ENCODE measurements at regions not wholly inside any gene's neighbourhood (a gene's known extent, or its start where the extent isn't known, plus 50 kb on each side); places are given as distances from the start of the nearest gene placed in this dataset.

DNA sequence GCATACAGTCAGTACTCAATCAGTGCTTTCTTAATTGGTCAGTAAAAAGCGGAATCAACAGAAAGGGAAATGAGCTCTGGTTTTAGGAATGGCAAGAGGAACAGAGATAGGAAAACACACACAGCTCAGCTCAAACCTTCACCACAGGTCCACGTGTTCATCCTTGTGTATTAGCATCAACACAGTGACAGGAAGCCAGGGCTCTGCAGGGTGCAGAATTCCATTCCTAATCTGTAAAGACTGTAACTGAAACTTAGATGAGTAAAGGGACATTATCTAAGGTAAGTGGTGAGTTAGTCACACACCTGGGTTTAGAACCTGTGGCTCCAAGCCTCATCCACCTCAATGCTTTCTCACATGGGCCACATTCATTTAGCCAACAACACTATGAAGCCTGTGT lies 1242.2 kb upstream of the TMEM132C start:
- DNase-seq (ENCODE audit: low spot score, unreplicated experiment) = no peak
- Mint-ChIP-seq H3K9me3 (ENCODE audit: low read depth) (no peaks in the 10 kb centered on the region), H3K36me3 (ENCODE audit: insufficient read depth) (no peaks in the 10 kb centered on the region), H3K4me3 (ENCODE audit: low read depth) (no peak overlapping the region), H3K4me1 (ENCODE audit: low read depth) (no peaks in the 10 kb centered on the region), H3K27me3 (peaks cover 14% of the 10 kb centered on the region), H3K27ac (no peak overlapping the region)
- TF ChIP-seq, protein P1, sequence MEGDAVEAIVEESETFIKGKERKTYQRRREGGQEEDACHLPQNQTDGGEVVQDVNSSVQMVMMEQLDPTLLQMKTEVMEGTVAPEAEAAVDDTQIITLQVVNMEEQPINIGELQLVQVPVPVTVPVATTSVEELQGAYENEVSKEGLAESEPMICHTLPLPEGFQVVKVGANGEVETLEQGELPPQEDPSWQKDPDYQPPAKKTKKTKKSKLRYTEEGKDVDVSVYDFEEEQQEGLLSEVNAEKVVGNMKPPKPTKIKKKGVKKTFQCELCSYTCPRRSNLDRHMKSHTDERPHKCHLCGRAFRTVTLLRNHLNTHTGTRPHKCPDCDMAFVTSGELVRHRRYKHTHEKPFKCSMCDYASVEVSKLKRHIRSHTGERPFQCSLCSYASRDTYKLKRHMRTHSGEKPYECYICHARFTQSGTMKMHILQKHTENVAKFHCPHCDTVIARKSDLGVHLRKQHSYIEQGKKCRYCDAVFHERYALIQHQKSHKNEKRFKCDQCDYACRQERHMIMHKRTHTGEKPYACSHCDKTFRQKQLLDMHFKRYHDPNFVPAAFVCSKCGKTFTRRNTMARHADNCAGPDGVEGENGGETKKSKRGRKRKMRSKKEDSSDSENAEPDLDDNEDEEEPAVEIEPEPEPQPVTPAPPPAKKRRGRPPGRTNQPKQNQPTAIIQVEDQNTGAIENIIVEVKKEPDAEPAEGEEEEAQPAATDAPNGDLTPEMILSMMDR (IDR thresholded peaks at IDR 0.05; ENCODE audit: unreplicated experiment) = no peak

DNA sequence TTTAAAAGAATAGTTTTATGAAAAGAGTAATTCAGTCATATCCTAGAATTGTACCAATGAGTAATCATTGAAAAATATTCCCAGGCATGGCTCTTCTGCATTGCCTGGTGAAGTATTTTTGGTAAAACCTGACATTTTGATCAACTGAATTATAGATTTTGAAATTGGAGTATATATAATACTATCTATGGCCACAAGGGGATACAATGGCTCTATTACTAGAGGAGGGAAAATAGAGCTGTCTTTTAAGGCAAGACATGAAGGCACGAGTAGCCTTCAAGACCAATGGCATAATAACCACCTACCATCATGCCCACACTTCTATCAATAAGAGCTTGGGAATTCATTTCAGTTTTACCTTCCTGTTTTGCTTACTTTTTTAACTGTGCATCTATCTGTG lies 1241.4 kb upstream of the TMEM132C start:
- no peak for DNase-seq (ENCODE audit: low spot score, unreplicated experiment)
- H3K4me3 Mint-ChIP-seq (ENCODE audit: low read depth) = no peak overlapping the region
- H3K36me3 Mint-ChIP-seq (ENCODE audit: insufficient read depth) = no peaks in the 10 kb centered on the region
- H3K4me1 Mint-ChIP-seq (ENCODE audit: low read depth) = no peaks in the 10 kb centered on the region
- H3K27ac Mint-ChIP-seq = no peak overlapping the region
- peaks cover 20% of the 10 kb centered on the region for H3K27me3 Mint-ChIP-seq
- TF ChIP-seq, protein P1 (IDR thresholded peaks at IDR 0.05; ENCODE audit: unreplicated experiment) = peak; percentile 20
- no peaks in the 10 kb centered on the region for H3K9me3 Mint-ChIP-seq (ENCODE audit: low read depth)

DNA sequence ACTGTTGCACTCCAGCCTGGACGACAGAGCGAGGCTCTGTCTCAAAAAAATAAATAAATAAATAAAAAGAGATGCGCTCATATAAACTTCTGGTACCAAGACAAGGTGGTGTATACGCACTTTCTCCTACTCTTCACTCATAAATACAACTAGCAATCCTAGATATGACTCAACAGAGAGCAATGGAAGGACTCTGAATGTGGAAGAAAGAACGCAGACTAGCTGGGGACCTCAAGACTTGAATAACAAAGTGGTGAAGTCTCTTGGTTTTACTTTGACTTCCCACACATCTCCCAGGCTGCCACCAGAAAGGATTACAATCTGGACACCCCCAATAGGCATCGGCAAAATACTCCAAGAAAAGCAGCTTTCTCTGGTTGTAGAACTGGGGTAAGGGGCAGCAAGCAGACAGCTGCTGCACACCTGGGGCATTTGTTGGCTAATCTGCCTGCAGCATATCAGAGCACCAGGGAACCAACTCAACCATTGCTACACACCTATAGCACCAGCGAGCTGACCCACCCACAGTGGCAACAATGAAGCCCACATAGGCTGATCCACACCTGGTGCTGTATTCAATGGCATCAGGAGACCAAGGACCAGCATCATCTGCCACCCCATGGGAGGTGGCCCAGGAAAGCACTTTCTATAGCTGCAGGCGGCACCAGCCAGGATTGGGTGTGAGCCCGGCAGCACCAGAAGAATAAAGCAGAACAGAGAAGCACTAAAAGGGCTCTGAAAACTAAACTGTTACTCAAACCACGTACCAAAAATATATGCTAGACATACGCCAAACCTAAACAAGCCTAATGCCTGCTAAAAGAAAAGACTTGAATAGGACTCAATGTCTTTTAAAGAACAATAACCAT lies 1231.7 kb upstream of the TMEM132C start:
- no peak overlapping the region for H3K4me3 Mint-ChIP-seq (ENCODE audit: low read depth)
- no peaks in the 10 kb centered on the region for H3K9me3 Mint-ChIP-seq (ENCODE audit: low read depth)
- no peak overlapping the region for H3K27ac Mint-ChIP-seq

DNA sequence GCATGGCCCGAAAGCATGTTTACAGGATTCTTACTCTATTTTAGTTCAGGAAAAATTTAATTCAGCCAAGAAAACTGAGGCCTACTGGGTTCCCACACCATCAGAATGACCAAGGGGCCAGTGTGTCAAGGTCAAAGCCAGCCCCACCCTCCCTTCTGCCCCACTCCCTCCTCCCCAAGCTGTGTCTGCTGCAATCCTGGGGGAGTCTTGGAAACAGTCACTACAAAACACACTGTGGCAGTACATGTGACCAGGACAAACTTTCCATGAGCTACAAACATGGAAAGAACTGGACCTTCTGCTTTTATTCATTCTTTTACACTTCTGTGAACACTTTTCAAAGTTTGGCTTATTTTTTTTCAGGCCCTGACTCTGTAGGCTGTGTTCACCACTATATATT lies 1228.8 kb upstream of the TMEM132C start:
- DNase-seq (ENCODE audit: low spot score, unreplicated experiment) = no peak
- Mint-ChIP-seq H3K4me3 (ENCODE audit: low read depth) (no peak overlapping the region), H3K9me3 (ENCODE audit: low read depth) (no peaks in the 10 kb centered on the region), H3K4me1 (ENCODE audit: low read depth) (no peaks in the 10 kb centered on the region), H3K27ac (no peak overlapping the region), H3K27me3 (peaks cover 6% of the 10 kb centered on the region), H3K36me3 (ENCODE audit: insufficient read depth) (no peaks in the 10 kb centered on the region)
- TF ChIP-seq, protein P1 (IDR thresholded peaks at IDR 0.05; ENCODE audit: unreplicated experiment) = no peak

More for the DNA sequence above, 1231.7 kb upstream of the TMEM132C start:
- no peak for DNase-seq (ENCODE audit: low spot score, unreplicated experiment)
- TF ChIP-seq, protein P1 (IDR thresholded peaks at IDR 0.05; ENCODE audit: unreplicated experiment) = no peak
- H3K36me3 Mint-ChIP-seq (ENCODE audit: insufficient read depth) = no peaks in the 10 kb centered on the region
- H3K4me1 Mint-ChIP-seq (ENCODE audit: low read depth) = no peaks in the 10 kb centered on the region
- peaks cover 7% of the 10 kb centered on the region for H3K27me3 Mint-ChIP-seq

DNA sequence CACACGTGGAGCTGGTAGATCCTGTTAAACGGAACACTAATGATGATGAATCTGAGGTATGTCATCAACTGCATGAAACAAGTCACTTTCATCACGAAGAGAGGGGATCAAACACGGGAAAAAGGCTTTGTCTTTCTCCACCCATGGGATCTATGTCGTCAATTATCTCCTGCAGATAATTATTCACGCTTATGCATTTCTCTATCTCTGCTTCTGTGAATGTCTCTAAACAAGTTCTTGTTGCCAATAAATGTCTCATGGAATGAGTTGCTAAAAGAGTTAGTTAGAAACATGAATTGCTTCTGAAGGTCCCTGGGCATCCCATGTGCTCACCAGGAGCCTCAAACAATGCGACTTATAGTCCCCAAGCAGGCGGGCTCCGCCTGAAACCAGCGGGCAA lies 1228.2 kb upstream of the TMEM132C start:
- no peak for DNase-seq (ENCODE audit: low spot score, unreplicated experiment)
- no peak overlapping the region for H3K4me3 Mint-ChIP-seq (ENCODE audit: low read depth)
- no peaks in the 10 kb centered on the region for H3K9me3 Mint-ChIP-seq (ENCODE audit: low read depth)
- TF ChIP-seq, protein P1 (IDR thresholded peaks at IDR 0.05; ENCODE audit: unreplicated experiment) = no peak
- no peaks in the 10 kb centered on the region for H3K36me3 Mint-ChIP-seq (ENCODE audit: insufficient read depth)
- peaks cover 6% of the 10 kb centered on the region for H3K27me3 Mint-ChIP-seq
- no peaks in the 10 kb centered on the region for H3K4me1 Mint-ChIP-seq (ENCODE audit: low read depth)
- no peak overlapping the region for H3K27ac Mint-ChIP-seq

Measured in progenitor cell of endocrine pancreas (in vitro differentiated cells).